NCI-H460 (cell line): ENCODE measurements at regions not wholly inside any gene's neighbourhood (a gene's known extent, or its start where the extent isn't known, plus 50 kb on each side); places are given as distances from the start of the nearest gene placed in this dataset.

Source experiments
- DNase-seq: peaks from one replicate; pipeline ENCODE4 v3.0.0-alpha.2; 2016; ENCODE audit warnings: low read depth; ENCODE audit errors: extremely low read depth

DNA sequence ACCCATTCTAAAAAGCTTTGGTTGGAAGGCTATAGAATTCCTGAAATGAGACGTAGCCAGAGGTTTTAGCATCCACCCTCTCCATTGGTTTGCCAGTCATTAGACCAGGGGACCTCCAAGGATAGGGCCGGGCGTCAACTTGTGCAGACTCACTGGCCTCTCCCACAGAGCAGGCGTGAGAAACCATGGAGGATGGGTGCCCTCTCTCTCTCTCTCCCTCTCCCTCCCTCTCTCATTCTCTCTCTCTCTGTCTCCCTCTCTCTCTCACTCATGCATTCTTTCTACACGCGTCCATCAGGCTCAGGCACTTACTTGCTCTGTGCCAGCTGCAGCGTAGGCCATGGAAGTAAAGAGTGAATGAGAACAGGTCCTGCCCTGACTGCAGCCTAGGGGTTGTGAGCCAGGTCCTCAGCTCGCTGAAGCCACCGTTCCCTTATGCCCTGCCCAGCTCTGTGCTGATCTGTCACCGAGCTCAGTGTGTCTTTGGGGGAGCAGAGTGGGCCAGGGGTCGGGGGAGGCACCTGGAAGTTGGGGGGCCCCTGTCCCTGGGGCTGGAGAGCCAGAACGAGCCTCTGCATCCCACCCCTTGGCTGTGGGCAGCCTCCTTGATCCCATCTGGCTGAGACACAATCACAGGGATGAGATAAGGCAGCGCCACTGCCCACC is 304.4 kb upstream of the HS6ST1 start:
- DNase-seq: no peak

DNA sequence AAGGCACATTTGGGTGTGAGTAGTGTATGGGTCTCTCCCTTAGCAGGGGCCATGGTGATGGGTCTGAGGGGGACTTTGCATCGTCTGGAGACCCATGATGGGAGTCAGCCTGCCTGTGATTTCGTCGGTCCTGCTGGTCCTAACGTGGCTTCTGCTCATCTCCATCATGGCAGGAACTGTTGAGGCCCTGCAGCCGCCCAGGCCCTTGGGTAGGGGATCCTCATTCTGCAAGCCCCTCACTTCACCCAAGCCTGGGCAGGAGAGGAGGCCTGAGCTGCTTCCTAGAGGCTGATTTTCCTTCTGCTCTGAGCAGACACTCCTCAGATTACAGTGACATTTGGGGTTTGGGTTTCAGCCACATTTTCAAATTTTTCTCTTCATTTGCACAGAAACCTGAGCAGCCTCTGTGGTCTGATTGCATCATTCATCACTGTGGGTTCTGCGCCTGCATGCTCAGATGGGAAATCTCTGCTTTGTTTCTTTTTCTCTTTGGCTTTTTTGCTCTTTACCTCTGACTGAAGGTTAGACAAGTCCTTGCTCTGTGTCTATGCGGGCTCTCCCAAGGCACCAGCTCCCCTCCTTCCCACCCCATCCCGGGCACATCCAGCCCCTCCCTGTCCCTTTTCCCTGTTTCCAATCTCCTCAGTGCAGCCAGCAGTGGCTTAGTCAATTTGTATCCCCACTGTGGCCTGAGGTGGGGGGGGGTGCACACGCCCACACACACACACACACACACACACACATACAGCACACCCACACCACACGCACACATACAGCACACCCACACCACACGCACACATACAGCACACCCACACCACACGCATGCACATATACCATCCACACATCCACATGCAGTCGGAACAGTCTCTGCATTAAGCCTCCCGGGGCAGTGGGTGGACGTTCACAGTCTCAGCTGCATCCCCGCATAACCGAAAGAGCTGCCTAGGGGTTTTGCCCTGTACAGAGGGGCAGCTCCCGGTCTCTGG is 305.4 kb upstream of the HS6ST1 start:
- DNase-seq: no peak

DNA sequence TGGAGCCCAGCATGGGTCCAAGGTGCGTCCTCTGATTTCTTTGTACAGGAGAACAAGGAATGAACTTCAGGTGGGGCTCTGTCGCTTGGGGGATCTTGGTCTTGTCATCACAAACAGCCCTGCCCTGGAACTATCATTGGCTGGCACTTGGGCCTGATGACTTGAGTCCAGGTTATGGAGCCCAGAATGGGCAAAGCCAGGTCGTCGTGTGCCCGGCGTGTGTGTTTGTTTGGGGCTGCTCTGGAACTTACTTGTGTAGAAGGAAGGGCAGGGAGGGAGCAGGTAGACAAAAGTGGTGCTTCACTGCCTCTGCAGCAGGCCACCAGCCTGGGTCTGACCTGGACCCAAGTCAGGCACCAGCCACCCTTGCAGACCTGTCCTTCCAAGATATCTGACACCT is 306.3 kb upstream of the HS6ST1 start:
- no peak for DNase-seq

DNA sequence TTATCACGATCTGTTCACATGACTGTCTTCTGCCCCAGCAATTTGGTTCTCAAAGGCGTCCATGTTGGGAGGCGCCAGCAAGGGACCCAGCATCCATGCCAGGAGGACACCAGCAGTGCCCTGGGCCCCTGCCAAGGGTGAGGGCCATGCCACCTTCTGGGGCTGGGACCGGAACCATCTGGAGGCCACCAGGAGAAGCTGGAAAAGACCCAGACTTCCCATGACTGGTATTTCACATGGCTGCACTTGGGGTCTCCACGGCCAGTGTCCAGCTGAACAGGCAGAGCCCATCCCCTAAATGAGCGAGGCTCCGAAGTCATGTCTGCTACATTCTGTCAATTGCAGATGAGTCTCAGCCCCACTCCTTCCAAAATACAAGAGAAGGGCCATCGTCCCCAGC is 306.8 kb upstream of the HS6ST1 start:
- no peak for DNase-seq

- no peak for DNase-seq
Observed at GRCh38 chr2:128625963-128626759, 307.5 kb upstream of the HS6ST1 start.

GRCh38 chr2:128626760-128627511 is 308.3 kb upstream of the HS6ST1 start:
- no peak for DNase-seq

- no peak for DNase-seq
Observed at GRCh38 chr2:128628206-128628605, 309.5 kb upstream of the HS6ST1 start.

- DNase-seq: no peak
Observed at GRCh38 chr2:128628996-128629395, 310.3 kb upstream of the HS6ST1 start.

- DNase-seq: no peak
Observed at GRCh38 chr2:128630974-128631697, 312.5 kb upstream of the HS6ST1 start.

DNA sequence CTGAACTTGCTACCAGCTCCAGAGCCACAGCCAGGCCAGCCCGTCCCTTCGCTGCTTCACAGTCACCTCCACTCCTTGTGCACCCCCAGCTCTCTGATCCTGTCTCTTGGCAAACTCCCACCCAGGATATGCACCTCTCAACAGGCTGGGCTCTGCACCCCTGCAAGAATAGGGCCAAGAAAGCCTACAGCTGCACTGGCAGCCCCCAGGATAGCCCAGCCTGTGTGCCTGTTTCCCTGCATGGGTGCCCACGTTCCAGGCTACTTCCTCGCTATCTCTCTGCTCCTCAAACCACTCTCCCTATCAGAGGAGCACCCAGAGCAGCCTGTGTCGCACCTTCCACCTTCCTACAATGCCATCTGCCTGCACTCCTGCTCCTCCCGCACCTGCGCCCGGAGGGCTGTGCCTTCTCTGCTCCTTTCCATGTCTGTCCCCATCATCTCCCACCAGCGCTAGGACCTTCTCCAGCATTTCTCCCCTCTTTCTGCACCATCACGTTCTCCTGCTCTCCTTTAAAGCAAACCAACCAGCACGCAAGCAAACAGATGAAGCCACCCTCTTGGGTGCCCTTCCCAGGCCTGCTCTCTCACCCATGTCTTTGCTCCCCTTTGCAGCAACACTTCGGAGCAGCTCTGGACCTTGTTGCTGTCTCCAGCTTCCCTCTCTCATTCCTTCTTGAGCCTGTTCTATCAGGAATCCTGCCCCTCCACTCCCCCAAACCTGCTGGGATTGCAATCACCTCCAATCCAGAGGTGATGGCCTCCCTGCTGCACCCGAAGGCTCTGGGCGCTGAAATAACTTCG is 313.2 kb upstream of the HS6ST1 start:
- no peak for DNase-seq

GRCh38 chr2:128632501-128632800 is 313.8 kb upstream of the HS6ST1 start:
- no peak for DNase-seq

- DNase-seq: no peak
Observed at GRCh38 chr2:128633501-128633900, 314.8 kb upstream of the HS6ST1 start.

- no peak for DNase-seq
Observed at GRCh38 chr2:128635361-128635900, 316.8 kb upstream of the HS6ST1 start.

DNA sequence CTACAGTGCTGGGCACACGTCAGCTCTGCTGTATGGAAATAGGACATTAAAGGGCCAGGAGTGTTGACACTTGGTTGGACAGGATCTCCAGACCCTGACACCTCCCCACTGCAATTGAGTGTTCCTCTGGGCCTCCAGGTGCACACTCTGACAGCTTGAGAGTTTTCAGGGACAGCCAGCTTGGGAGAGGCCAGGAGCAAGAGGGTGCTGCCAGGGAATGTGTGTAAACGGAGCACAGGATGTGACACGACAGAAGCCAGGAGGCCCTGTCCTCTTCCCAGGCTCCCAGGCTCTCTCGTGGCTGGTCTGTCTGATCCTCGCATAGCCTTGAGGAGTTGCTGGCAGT is 318.1 kb upstream of the HS6ST1 start:
- DNase-seq: no peak

DNA sequence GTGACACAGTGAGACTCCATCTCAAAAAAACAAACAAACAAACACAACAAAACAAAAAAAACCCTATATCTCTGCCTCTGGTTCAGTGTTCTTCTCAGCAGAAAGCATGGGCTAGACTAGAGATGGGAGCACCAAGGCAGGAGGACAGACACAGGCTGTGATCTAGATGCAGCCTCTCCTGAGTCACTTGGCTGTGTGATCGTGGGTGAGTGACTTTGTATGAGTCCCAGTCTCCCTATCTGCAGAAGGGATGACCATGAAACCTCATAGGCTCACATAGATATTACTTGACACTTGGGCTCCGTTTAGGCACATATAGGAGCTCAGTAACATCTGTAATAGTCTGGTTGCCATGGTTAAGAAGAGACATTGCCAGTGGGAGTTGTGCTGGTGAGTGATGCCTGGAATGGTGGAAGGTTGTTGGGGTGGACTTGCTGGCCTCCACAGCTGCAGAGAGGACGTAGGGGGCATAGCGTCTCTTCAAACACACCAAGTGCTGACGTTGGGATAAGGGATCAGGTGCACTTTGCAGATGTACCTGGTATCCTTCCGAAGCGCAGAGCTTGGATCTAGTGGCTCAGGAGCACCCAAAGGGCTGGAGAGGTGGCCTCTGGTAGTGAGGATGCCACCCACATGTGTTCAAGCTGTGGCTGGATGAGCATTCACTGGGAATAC is 318.9 kb upstream of the HS6ST1 start:
- no peak for DNase-seq

DNA sequence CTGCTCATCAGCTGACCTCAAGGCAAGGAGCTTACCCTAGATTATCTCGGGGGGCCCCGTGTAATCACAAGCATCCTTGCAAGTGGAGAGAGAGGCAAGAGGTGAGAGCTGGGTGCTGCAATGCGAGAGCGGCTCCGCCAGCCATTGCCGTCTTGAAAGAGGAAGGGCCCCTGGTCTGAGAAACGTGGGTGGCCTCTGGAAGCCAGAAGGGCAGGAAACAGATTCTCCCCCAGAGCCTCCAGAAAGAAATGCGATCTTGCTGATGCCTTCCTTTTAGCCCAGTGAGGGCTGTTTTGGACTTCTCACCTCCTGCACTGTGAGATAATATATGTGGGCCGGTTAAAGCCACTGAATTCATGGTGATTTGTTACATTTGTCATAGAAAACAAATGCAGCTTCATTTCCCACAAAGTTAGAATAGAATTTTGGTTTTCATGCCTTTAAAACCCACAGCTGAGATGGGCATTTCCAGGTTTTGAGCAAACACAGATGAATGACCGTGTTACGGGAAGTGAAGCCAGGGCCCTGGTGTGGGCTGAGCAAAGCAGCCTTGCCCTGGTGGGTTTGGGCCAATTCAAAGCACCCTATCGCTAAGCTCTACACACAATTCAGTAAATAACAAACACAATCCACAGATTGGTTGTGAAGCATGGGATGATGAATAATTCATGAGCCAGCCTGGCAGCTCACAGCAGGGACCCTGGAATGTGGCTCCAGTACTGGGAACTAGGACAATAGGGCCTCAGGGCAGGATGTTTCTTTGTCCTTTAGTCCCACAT is 319.9 kb upstream of the HS6ST1 start:
- no peak for DNase-seq

DNA sequence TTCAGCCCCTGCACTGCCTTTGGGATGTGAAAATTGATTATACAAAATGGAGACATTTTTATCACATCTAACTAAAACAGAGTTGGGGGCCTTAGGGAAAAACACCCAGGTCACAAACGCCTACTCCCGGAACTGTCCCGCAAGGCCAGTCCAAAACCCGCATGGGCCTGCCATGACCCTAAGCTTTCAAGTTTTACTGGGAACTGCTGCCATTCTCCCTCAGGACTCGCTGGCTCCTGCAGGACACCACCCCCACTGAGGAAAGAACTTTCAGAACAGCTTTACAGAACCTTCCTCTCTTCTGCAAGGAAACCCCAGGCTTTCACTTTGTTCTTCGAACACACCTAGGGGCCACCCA is 320.4 kb upstream of the HS6ST1 start:
- DNase-seq: no peak

GRCh38 chr2:128639693-128640092 is 321.0 kb upstream of the HS6ST1 start:
- no peak for DNase-seq
